NCI-H345 treated with DMSO at 0.1 percent for 48 hours (cell line): ENCODE measurements at regions not wholly inside any gene's neighbourhood (a gene's known extent, or its start where the extent isn't known, plus 50 kb on each side); places are given as distances from the start of the nearest gene placed in this dataset.

Experiments
- DNase-seq: peaks from one replicate; lab custom pipeline; 2025; ENCODE audit not compliant: unreplicated experiment; lab: John Stamatoyannopoulos, UW

DNA sequence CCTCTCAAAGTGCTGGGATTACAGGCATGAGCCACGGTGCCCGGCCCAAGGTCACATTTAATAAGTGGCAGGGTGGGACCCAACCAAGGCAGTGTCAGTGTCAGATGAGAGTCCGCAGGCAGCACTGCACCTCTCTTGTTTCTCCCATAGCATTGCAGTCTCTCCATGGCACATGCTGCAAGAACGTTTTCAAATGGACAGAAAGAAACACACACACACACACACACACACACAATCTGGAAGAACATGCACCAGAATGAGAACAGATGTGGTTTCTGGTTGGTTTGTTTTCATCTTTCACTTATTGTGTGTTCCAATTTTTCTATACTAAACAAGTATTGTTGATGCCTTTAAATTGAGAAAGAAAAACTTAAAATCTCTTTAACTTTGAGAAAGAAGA, 126.5 kb downstream of the SYF2 start:
- DNase-seq: no peak

GRCh38 chr1:25104932-25105561, 127.3 kb downstream of the SYF2 start:
- no peak for DNase-seq

DNA sequence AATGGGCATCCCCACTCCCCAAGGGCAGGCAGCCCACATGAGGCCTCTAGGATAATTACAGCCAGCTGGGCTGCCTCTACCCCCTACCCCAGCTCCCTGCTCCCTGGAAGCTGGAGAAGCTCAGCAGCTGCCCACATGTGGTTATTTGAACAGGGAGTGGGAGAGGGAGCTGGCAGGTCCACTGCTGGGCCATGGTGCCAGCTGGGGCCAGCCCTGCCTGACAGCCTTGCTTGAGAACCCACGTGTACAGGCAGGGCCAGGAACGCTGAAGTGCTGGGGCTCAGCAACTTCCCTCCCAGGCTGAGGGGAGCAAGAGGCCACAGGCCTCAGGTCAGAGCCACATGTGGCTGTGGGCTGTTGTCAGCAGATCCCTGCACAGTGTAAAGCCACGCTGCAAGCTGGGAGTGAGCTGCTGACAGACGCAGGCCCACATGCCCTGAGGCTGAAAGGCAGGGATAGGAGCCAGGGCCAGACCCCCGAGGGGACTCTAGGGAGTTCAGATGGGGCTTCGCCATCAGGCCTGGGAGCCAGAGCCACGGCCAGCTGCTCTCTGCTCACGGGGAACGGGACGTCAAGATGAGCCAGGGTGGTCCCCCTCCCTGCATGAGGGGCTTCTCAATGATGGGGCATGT, 129.0 kb downstream of the SYF2 start:
- DNase-seq: no peak

- no peak for DNase-seq
Measured at GRCh38 chr1:25100151-25100833, 132.0 kb downstream of the SYF2 start.

DNA sequence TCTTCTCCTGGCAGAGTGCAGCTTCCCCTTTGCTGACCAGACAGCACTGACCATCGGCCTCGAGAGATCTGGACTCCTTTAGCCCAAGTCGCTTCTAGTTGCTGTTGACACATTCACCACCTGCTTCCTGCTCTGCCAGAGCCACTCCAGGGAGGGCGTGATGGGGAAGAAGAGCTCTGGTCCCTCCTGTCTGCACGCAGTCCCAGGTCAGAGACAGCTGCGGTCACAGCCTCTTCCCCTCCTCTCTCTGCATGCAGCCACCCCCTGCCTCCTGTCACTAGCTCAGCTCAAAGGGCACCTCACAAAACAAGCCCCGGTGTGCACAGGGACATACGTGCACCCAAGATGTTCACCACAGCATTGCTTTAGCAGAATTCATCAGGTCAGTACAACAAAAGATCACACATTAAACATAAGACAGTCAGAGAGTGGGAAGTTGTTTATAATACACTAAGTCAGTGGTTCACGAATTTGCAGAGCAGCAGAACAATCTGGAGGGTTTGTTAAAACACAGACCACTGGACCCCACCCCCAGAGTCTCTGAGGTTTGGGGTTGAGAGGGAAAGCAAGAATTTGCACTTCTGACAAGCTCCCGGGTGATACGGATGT, 132.9 kb downstream of the SYF2 start:
- peak; percentile 50 for DNase-seq

- DNase-seq: no peak
Measured at GRCh38 chr1:25098717-25099116, 133.6 kb downstream of the SYF2 start.

DNA sequence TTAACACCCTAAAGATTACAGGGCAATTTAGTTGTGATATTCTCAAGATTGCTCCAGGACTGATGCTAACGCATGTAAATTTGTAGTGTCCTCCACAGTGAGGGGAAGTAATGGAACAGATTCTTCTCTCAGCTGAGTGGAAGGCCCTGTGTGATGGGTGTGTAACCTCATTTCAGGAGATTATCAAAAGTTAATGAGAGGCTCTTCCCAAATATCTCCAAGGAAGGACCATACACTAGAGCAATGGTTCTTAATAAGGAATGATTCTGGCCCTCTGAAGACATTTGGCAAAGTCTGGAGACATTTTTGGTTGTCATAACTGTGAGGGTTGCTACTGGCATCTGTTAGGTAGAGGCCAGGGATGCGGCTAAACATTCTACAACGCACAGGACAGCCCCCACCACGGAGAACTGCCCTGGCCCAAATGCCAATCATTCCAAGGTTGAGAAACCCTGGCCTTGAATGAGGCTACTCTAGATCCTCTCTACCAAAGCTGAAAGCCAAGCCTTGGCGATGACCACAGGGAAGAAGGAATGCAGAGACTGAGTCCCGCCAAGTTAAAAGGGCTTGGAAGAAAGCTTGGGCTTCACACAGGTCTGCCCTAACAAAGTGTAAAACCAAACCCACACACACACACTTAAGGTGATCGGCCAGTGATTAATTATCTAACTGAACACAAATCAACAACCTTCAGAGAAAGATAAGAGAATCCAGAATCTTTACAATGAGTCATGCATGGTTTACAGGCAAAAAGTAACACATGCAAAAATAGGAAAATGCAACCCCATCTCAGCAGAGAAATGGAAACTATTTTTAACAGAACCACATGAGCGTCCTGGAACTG, 135.8 kb downstream of the SYF2 start:
- DNase-seq: no peak

DNA sequence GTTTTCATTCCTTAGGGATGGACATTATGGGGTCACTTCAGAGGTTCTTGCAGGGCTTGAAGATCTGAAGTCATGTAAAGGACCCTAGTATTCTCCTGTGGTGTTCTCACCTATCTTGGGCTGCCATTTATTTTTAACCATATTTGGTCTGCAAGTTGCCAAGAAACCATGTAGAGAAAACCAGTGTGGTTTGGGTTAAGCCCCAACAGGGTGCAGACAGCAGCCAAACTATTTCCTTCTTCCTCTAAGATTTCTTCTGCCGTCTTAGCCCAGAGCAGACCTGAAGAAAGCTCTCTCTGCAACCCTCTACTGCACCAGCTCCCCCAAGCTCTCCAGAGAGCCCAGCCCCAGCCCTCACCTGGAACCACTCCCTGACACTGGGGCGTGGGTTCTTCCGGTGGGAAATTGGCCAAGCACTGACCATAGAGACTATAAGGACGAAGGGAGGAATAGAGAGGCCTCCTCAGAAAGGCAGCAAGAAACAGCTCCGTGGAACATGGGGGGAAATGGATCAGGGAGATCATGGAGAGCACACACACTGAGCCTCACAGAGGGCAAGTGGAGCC, 136.6 kb downstream of the SYF2 start:
- no peak for DNase-seq

- no peak for DNase-seq
Measured at GRCh38 chr1:25094995-25095394, 137.3 kb downstream of the SYF2 start.

GRCh38 chr1:25094229-25094628, 138.1 kb downstream of the SYF2 start:
- DNase-seq: no peak

DNA sequence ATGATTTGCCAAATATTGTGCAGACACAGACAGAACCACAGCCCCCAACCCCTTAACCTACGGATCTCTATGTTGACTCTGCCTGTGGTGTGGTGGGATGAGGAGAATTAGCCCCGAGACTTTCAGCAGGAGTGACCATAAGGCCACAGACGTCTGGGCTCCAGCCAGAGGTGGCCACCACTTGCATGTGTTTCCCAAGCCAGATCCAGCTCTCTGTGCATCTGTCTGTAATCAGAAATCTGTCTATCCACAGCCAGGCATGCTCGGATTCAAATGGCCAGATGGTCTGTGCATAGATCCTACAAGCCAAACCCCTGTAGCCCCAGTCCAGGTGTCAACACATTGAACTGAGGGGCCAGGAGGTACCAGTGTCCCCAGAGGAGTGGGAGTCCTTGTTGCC, 140.6 kb downstream of the SYF2 start:
- DNase-seq: no peak

GRCh38 chr1:25090707-25091422, 141.4 kb downstream of the SYF2 start:
- DNase-seq: no peak

GRCh38 chr1:25089772-25090171, 142.5 kb downstream of the SYF2 start:
- no peak for DNase-seq

DNA sequence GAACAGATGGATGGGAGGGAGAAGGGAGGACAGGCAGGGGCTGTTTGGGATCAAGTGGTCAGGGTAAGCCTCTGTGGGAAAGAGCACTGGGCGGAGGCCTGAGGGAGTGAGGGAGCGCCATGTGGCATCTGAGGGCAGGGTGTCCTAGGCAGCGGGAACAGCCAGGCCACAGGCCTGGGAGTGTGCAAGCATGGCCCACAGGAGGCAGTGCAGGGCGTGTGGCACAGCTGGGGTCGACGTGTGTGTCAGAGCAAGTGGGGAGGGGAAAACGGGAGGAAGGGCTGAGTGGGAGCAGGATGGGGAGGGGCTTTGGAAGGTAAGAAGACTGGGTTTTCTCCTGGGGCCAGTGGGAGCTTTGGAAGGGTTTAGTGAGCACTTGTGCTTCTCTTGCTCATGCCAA, 143.4 kb downstream of the SYF2 start:
- DNase-seq: no peak

DNA sequence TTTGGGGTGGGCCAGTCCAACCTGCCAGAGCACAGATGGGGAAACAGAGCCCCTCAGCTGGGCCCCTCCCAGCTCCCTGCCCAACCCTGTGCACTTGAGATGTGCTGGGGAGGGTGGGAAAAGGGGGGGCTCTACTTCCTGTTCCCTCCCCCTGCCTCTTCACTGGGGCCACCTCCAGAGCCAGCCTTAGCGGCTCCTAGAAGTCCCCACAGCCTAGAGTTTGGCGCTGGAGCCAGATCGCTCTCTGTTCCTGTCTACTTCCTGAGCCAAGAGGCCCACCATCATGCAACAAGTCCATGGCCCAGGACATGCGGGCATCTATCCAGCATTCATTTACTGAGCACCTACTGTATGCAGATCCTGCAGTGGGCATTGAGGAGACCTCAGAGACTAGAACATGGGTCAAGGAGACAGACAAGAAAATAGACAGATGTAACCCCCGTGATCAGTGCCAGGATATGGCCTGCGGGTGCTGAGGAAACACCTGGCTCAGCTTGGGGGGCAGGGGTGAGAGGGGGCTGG, 144.1 kb downstream of the SYF2 start:
- DNase-seq: no peak

- no peak for DNase-seq
Measured at GRCh38 chr1:25086518-25087079, 145.7 kb downstream of the SYF2 start.

GRCh38 chr1:25084407-25084806, 147.9 kb downstream of the SYF2 start:
- no peak for DNase-seq

DNA sequence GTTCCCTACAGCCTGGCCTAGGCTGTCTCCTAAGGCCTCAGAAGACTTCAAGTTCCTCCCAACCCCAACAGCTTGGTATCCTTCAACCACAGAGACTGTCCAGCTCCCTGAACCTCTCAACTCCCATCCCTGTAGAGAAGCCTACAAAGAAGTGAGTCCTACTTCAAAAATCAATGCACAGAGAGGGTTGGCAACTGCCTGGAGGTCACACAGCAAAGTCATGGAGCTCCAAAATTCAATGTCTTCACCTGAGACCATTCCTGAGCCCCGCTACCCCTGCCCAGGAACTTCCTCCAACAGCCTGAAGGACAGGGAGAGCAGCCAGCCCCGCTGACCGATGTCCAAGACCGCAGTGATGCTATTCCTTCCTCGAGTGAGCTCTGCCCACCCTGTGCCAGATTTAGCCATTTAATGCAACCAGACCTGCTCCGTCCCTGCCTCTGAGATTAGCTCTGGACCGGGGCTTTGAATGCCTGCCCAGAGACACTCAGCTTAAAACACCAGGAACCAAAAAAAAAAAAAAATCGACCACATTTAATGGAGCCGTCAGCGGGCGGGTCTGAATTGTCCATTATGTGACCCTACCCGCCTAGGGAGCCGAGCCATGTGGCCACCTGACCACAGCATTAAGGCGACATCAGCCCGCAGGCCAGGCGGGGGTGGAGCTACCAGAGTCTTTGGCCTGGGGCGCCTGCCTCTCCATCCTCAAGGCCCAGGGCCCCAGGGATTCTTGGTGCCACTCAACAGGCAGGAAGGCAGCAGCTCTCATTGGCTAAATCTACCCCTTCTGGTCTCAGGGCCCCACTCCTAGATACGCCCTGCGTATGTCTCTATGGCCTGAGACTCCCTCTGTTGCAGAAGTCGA, 148.6 kb downstream of the SYF2 start:
- no peak for DNase-seq

DNA sequence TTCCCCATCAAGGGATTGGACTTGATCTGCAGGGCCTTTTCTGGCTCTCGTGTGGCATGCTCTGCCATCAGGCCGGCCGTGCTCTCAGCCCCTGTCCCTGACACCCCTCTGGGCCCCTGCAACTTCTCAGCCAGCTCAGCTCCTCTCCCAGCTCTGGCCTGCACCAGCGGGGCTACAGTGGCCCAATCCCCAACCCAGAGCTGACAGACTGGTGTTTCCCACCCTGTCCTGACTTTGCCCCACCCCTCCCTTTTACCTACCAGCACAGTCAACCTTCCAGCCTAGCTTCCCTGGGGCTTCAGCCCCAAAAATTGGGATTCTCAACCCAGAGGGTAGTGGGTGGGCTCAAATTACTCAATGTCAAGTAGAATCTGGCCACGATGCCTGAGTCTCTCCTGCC, 149.3 kb downstream of the SYF2 start:
- DNase-seq: no peak
